HAP-1 (cell line): ENCODE measurements at regions not wholly inside any gene's neighbourhood (a gene's known extent, or its start where the extent isn't known, plus 50 kb on each side); places are given as distances from the start of the nearest gene placed in this dataset.
A peak's percentile ranks its signal among the peaks of the same experiment; 100 is the strongest.
"Not testable (repeated sequence)": the region's sequence is repeated elsewhere in the genome, so short reads cannot be mapped to it uniquely, and the experiment has no call there.

ENCODE experiments used
- DNase-seq, 2 experiments: peaks; one replicate each; pipeline ENCODE4 v3.0.0-alpha.2; 2016 to 2020; ENCODE audit warnings: low spot score in 2 of 2
- H3K27me3 ChIP-seq: fragments of 250-450 bp; sonication (Bioruptor Pico); 2 replicates; pipeline ENCODE4 v1.5.1; 2020; ENCODE audit warnings: low read depth, mild to moderate bottlenecking, moderate library complexity
- H3K36me3 ChIP-seq: fragments of 250-450 bp; sonication (Bioruptor Pico); replicated peaks from 2 replicates; pipeline ENCODE4 v1.5.1; 2020; ENCODE audit warnings: mild to moderate bottlenecking
- H3K4me1 ChIP-seq: fragments of 250-450 bp; sonication (Bioruptor Pico); 2 replicates; pipeline ENCODE4 v1.5.1; 2020; ENCODE audit warnings: mild to moderate bottlenecking
- H3K4me3 ChIP-seq: fragments of 250-450 bp; sonication (Bioruptor Pico); 2 replicates; pipeline ENCODE4 v1.5.1; 2020; ENCODE audit warnings: mild to moderate bottlenecking, moderate library complexity
- H3K9me3 ChIP-seq: fragments of 250-450 bp; sonication (Bioruptor Pico); 2 replicates; pipeline ENCODE4 v1.5.1; 2020; ENCODE audit warnings: mild to moderate bottlenecking, moderate library complexity
- in situ Hi-C: fragments of 300-500 bp; cut with MboI; formaldehyde crosslinking; loops from 3 replicates; pipeline ENCODE4 v1.14.3; 2020; ENCODE audit warnings: low sequenced_read_pairs, inconsistent platforms, mixed read lengths

GRCh38 chr5:167843881-167844572 is 447.4 kb upstream of the WWC1 start:
- Histone ChIP-seq H3K4me1 (no peaks in the 10 kb centered on the region), H3K4me3 (no peak overlapping the region), H3K9me3 (no peaks in the 10 kb centered on the region), H3K36me3 (no peaks in the 10 kb centered on the region), H3K27me3 (peaks cover 18% of the 10 kb centered on the region)
- DNase-seq = no peak
- in situ Hi-C loops = no loop called here

- peaks cover 17% of the 10 kb centered on the region for H3K27me3 ChIP-seq
- in situ Hi-C loops = no loop called here
- no peak for DNase-seq
- no peaks in the 10 kb centered on the region for H3K4me1 ChIP-seq
- no peak overlapping the region for H3K4me3 ChIP-seq
- H3K36me3 ChIP-seq = no peaks in the 10 kb centered on the region
- H3K9me3 ChIP-seq = no peaks in the 10 kb centered on the region
Measured at GRCh38 chr5:167845952-167846351, 445.5 kb upstream of the WWC1 start.

GRCh38 chr5:167849874-167850273 is 441.6 kb upstream of the WWC1 start:
- DNase-seq = no peak

GRCh38 chr5:167850911-167851310 is 440.5 kb upstream of the WWC1 start:
- Histone ChIP-seq H3K36me3 (no peaks in the 10 kb centered on the region), H3K27me3 (peaks cover 18% of the 10 kb centered on the region), H3K4me1 (no peaks in the 10 kb centered on the region), H3K4me3 (no peak overlapping the region), H3K9me3 (no peaks in the 10 kb centered on the region)
- in situ Hi-C loops = no loop called here
- no peak for DNase-seq

More at GRCh38 chr5:167849874-167850273, 441.6 kb upstream of the WWC1 start:
- Histone ChIP-seq H3K27me3 (peaks cover 18% of the 10 kb centered on the region), H3K4me3 (no peak overlapping the region), H3K4me1 (no peaks in the 10 kb centered on the region), H3K9me3 (no peaks in the 10 kb centered on the region), H3K36me3 (no peaks in the 10 kb centered on the region)
- in situ Hi-C loops = no loop called here

GRCh38 chr5:167851416-167851815 is 440.0 kb upstream of the WWC1 start:
- H3K9me3 ChIP-seq = no peaks in the 10 kb centered on the region
- in situ Hi-C loops = no loop called here
- no peaks in the 10 kb centered on the region for H3K36me3 ChIP-seq
- H3K27me3 ChIP-seq = peaks cover 16% of the 10 kb centered on the region
- H3K4me1 ChIP-seq = no peaks in the 10 kb centered on the region
- no peak overlapping the region for H3K4me3 ChIP-seq
- no peak for DNase-seq

- H3K4me3 ChIP-seq = no peak overlapping the region
- no peaks in the 10 kb centered on the region for H3K4me1 ChIP-seq
- no peaks in the 10 kb centered on the region for H3K36me3 ChIP-seq
- no peak for DNase-seq
- H3K9me3 ChIP-seq = no peaks in the 10 kb centered on the region
- in situ Hi-C loops = no loop called here
- H3K27me3 ChIP-seq = peaks cover 12% of the 10 kb centered on the region
Measured at GRCh38 chr5:167852515-167852914, 438.9 kb upstream of the WWC1 start.

GRCh38 chr5:167853421-167853820 is 438.0 kb upstream of the WWC1 start:
- Histone ChIP-seq H3K4me3 (no peak overlapping the region), H3K36me3 (no peaks in the 10 kb centered on the region), H3K27me3 (peaks cover 3% of the 10 kb centered on the region), H3K9me3 (no peaks in the 10 kb centered on the region), H3K4me1 (no peaks in the 10 kb centered on the region)
- DNase-seq = no peak
- in situ Hi-C loops = no loop called here

GRCh38 chr5:167855818-167856217 is 435.6 kb upstream of the WWC1 start:
- 0 out of 2 replicates have a peak, but pooled peaks cover 3% of the 10 kb centered on the region for H3K27me3 ChIP-seq
- no peaks in the 10 kb centered on the region for H3K36me3 ChIP-seq
- no peaks in the 10 kb centered on the region for H3K9me3 ChIP-seq
- H3K4me3 ChIP-seq = no peak overlapping the region
- in situ Hi-C loops = no loop called here
- H3K4me1 ChIP-seq = no peaks in the 10 kb centered on the region
- DNase-seq = no peak

- Histone ChIP-seq H3K27me3 (0 out of 2 replicates have a peak, but pooled peaks cover 2% of the 10 kb centered on the region), H3K9me3 (no peaks in the 10 kb centered on the region), H3K36me3 (no peaks in the 10 kb centered on the region), H3K4me3 (no peak overlapping the region), H3K4me1 (no peaks in the 10 kb centered on the region)
- DNase-seq = no peak
- in situ Hi-C loops = no loop called here
Measured at GRCh38 chr5:167857321-167857720, 434.1 kb upstream of the WWC1 start.

GRCh38 chr5:167858186-167858855 is 433.1 kb upstream of the WWC1 start:
- DNase-seq, H3K4me1 ChIP-seq, in situ Hi-C loops, H3K36me3 ChIP-seq, H3K9me3 ChIP-seq, H3K4me3 ChIP-seq, H3K27me3 ChIP-seq: not testable (repeated sequence)

GRCh38 chr5:167861129-167861927 is 430.1 kb upstream of the WWC1 start:
- H3K4me3 ChIP-seq = no peak overlapping the region
- H3K36me3 ChIP-seq = no peaks in the 10 kb centered on the region
- H3K9me3 ChIP-seq = no peaks in the 10 kb centered on the region
- in situ Hi-C loops = no loop called here
- no peaks in the 10 kb centered on the region for H3K27me3 ChIP-seq
- peak in 1 of 2 experiments; percentile 57 for DNase-seq
- H3K4me1 ChIP-seq = no peaks in the 10 kb centered on the region

GRCh38 chr5:167861928-167862426 is 429.5 kb upstream of the WWC1 start:
- no peak for DNase-seq
- H3K4me3 ChIP-seq = no peak overlapping the region
- in situ Hi-C loops = no loop called here
- no peaks in the 10 kb centered on the region for H3K9me3 ChIP-seq
- H3K36me3 ChIP-seq = no peaks in the 10 kb centered on the region
- H3K27me3 ChIP-seq = no peaks in the 10 kb centered on the region
- no peaks in the 10 kb centered on the region for H3K4me1 ChIP-seq

- no peaks in the 10 kb centered on the region for H3K27me3 ChIP-seq
- H3K4me1 ChIP-seq = no peaks in the 10 kb centered on the region
- no peaks in the 10 kb centered on the region for H3K36me3 ChIP-seq
- in situ Hi-C loops = no loop called here
- H3K4me3 ChIP-seq = no peak overlapping the region
- no peak for DNase-seq
- H3K9me3 ChIP-seq = no peaks in the 10 kb centered on the region
Measured at GRCh38 chr5:167863883-167864282, 427.6 kb upstream of the WWC1 start.

GRCh38 chr5:167864801-167865200 is 426.6 kb upstream of the WWC1 start:
- no peaks in the 10 kb centered on the region for H3K9me3 ChIP-seq
- DNase-seq = no peak
- H3K4me1 ChIP-seq = no peaks in the 10 kb centered on the region
- in situ Hi-C loops = no loop called here
- no peaks in the 10 kb centered on the region for H3K36me3 ChIP-seq
- no peaks in the 10 kb centered on the region for H3K27me3 ChIP-seq
- H3K4me3 ChIP-seq = no peak overlapping the region
